ENCODE measurements at regions not wholly inside any gene's neighbourhood (a gene's known extent, or its start where the extent isn't known, plus 50 kb on each side); places are given as distances from the start of the nearest gene placed in this dataset.

DNA sequence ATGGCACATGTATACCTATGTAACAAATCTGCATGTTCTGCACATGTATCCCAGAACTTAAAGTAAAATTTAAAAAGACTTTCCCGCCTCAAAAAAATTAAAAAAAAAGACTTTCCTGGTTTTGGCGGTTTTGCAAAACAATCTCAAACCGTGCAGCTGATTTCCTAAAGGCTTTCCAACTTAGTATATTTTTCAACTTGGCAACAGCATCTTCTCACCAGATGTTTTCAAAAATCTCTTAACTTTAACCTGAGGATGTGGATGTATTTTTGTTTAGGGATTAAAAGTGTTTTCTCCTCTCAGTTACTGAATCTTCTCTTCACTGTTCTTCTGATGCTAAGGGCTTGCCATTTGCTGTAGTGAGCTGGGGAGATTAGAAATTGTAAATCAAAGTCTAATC, 96.5 kb upstream of the PLPP4 start:
- TF ChIP-seq YY1 (IDR thresholded peaks at IDR 0.05; ENCODE audit: insufficient read depth, insufficient read length) = no peak
- no peak for TF ChIP-seq ZNF274 (IDR thresholded peaks at IDR 0.05; ENCODE audit: low read depth, low read length)
